HG03196 (cell line): ENCODE measurements at regions not wholly inside any gene's neighbourhood (a gene's known extent, or its start where the extent isn't known, plus 50 kb on each side); places are given as distances from the start of the nearest gene placed in this dataset.

Experiments used
- ATAC-seq: cut with Tn5 transposase; IDR thresholded peaks from one replicate; pipeline ENCODE4 v1.9.1; 2021; ENCODE audit not compliant: unreplicated experiment

GRCh38 chr1:228964178-228965089, 229.2 kb downstream of the RHOU start:
- ATAC-seq, result no peak

GRCh38 chr1:228968891-228969606, 233.8 kb downstream of the RHOU start:
- no peak for ATAC-seq

DNA sequence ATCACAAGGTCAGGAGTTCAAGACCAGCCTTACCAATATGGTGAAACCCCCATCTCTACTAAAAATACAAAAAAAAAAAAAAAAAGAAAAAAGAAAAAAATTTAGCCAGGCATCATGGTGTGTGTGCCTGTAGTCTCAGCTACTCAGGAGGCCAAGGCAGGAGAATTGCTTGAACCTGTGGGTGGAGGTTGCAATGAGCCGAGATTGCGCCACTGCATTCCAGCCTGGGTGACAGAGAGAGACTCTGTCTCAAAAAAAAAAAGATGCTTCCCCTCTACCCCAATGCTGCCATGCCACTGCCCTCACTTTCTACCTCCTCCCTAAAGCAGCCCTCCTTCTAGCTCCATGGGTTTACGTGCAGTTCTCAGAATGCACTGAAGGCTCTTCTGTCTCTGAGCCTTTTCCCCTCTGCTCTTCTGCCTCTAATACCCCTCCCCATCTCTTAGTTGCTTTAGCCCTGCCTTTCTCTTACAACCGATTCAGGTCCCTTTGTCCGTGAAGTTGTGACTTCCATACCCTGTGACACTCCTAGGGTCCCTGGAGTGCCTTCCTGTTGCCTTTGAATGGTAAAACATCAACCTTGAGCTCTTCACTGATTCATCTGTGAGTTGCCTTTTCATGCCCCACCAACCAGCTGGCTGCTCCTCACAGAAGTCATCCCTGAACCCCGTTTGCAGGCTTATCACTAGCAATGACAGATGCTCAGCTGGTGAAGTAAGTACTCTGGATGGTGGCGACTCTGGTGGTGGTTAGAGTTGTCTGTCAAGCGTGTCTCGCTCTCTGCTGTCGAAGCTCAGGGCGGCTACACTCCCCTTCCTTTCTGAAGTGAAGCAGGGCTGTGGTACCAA, 234.9 kb downstream of the RHOU start:
- no peak for ATAC-seq

DNA sequence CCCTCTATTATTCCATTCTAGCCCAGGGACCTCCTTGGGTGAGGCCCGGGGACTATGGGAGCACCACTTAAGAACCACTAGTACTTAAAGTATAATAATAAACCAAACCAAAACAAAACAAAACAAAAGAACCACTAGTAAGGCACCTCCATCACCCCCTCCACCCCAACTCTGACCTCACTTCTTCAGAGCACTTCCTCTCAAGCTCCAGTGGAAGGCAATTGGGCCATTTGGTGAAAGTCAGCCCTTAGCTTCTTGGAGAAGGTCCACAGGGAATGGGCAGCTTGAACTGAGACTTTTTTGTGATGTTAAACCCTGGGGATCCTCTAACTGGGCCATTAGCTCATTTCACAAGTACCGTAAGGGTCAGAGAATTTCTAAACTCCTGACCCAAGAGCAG, 237.3 kb downstream of the RHOU start:
- ATAC-seq, result no peak

DNA sequence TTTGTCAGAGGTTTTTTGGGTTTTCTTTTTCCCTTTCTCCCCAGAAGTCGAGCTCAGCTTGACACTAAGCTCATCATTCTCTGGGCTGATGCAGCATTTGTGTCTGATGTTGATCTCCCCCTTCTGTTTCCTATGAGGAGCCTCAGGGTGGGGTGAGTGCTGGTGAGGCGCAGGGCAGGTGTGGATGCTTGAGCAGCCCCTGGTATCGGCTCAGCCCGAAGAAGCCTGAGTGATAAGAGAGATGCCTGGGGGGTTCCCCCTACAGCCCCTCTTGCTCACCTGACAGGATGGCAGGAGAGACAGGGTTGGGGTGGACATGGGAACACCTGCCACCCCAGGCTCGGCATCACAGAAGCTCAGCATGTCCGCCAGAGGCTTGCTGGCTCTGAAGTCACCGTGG, 239.0 kb downstream of the RHOU start:
- ATAC-seq, result no peak

DNA sequence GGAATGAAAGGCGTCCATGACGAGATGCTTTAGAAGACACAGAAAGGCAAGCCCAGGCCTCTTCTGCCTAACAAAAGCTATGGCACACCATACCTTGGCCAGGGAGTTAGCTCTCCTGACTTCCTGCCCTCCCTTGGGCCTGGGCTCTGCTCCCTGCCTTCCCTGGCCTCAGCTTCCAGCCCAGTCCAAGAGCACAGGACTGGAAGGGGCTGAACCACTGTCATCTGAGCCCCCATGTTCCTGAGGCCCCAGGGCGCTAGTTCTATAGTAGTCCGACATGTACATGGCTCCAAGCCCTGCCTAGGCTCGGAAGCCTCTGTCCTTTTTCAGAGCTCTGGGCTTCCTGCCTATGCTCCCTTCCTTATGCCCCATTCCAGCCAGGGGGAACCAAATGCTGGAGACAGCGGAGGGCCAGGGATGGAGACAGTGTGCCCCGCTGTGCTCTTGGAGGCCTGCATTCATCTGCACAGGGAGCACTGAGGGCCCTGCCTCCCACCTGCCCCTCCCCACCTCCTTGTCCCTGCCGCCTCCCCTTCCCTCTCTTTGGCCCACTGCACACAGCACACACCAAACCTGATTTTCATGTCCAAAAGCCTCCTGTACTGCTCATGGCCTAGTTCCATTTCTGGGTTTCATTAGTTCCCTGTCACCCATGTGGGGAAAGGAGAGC, 240.1 kb downstream of the RHOU start:
- ATAC-seq, result no peak

GRCh38 chr1:228976316-228976715, 241.0 kb downstream of the RHOU start:
- ATAC-seq, result no peak

DNA sequence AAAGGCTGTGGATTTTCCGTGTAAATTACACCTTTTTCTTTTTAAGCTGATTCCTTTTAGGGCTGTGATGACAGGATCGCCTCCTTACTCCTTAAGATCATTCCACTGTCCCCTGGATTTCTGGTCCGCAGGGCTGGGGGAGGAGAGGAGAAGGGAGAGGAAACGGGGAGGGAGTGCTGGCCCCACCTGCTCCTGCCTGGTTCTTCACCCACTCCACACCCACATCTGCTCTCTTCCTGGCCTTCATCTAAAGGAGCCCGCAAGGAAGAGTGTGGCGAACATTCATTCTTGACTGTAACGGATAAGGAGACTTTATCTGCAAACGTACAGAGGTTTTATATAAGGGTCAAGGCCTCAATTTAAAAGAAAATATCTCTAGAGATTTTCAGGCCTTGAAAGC, 242.0 kb downstream of the RHOU start:
- no peak for ATAC-seq

- no peak for ATAC-seq
These were observed 242.5 kb downstream of the RHOU start for GRCh38 chr1:228977741-228978140.

GRCh38 chr1:228978484-228979324, 243.4 kb downstream of the RHOU start:
- ATAC-seq, result no peak

- no peak for ATAC-seq
These were observed 244.0 kb downstream of the RHOU start for GRCh38 chr1:228979325-228979699.

DNA sequence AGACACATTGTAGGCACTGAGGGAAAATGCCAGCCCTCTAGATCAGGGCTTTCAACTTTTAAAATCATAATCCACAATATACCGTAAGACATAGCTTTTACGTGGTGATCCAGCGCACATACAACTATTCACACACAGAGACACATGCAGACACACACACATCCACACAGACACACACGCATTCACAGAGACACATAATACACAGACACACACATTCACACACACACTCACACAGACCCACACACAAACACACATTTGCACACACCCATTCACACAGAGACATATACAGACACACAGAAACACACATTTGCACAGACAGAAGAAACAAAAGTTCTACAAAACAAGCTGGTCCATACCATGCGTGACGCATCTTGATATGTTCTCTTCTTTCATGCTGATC, 244.5 kb downstream of the RHOU start:
- ATAC-seq, result no peak

DNA sequence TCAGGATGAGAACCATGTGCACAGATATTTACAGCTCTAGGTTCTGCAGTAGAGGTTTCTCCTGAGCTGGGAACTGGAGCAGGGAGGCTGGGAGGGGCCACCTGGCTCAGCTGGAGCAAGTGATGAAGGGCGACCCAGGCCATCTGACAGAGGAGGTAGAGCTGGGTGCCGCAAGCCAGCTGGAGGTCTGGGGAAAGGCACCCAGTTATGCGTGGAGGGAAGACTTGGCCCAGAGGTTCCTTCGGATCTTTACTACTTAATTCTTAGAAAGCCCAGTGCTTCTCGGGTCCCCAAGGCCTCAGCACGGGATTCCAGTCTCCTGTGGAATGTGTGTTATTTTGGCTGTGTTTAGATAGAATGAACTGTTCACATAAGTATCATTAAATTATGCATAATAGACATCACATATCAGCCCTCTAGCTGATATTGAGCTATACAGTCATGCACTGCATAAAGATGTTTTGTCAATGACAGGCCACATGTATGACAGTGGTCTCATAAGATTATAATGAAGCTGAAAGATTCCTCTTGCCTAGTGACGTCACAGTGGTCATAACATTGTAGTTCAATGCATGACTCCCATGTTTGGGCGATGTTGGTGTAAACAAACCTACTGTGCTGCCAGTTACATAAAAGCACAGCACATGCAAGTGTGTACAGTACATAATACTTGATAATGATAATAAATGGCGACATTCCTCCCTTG, 245.1 kb downstream of the RHOU start:
- ATAC-seq, result no peak

GRCh38 chr1:228982637-228983036, 247.4 kb downstream of the RHOU start:
- no peak for ATAC-seq

DNA sequence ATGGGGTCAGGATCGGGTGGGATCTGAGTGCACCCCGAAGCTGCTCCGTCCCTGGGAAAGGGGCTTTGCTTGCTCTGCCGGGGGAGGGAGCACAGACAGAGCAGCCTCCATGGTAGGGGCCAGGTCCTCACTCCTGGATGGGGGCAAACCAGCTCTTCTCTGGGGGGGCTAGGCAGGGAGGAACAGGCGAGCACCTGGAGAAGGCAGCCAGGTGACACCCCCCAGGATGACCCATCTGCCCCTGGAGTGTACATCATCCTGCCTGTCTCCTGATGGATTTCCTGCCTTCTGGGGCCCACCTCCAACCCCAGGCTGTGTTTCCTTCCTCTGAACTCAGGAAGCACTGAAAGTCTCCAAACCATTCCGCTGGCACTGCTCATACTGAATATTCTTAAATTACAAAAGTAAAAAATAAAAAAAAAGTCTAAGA, 248.0 kb downstream of the RHOU start:
- ATAC-seq, result no peak

GRCh38 chr1:228983661-228984060, 248.4 kb downstream of the RHOU start:
- no peak for ATAC-seq

GRCh38 chr1:228984107-228984506, 248.8 kb downstream of the RHOU start:
- ATAC-seq, result no peak

- ATAC-seq, result no peak
These were observed 249.7 kb downstream of the RHOU start for GRCh38 chr1:228984646-228985631.
